T-helper 2 cell treated with Interferon-gamma antibody and Interleukin-4, amounts not matched to agents 100 ng/mL and 5 ng/mL, for 36 hours (primary cell): ENCODE measurements at regions not wholly inside any gene's neighbourhood (a gene's known extent, or its start where the extent isn't known, plus 50 kb on each side); places are given as distances from the start of the nearest gene placed in this dataset.

ENCODE experiments used
- intact Hi-C: fragments of 100-400 bp; cut with micrococcal nuclease; formaldehyde crosslinking; loops from one replicate; pipeline ENCODE4 v1.15.1; 2023

DNA sequence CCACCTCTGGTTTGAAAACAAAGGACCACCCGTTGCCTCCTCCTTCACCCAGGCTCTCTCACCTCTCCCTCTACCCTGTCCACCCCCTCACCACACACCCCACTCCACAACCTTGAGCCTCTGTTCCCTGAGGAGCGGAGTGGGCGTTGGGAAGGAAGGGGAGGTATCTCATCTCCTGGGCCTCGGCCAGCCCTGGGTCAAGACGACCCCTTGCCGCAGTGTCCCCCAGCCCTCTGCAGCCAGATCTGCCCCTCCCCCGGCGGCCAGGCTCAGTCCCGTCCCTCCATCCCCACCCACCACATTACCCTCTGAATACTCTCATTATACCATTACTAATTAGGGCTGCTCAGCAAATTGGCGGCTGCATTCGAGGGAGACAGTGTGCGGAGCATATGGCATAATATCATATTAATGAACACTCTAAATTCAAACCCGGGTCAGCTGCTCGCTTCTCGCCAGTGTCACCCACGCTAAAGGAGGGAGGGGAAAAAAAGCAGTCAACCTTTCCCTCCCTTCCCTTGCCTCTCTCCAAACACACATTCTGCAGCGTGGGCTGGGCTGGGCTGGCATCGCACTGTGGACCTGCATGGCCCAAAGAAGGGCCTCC lies 123.2 kb upstream of the LHX1 start:
- intact Hi-C loops, result no loop called here

GRCh38 chr17:36814958-36815357 lies 122.3 kb upstream of the LHX1 start:
- intact Hi-C loops, result no loop called here

GRCh38 chr17:36816214-36816906 lies 120.9 kb upstream of the LHX1 start:
- intact Hi-C loops, result no loop called here

DNA sequence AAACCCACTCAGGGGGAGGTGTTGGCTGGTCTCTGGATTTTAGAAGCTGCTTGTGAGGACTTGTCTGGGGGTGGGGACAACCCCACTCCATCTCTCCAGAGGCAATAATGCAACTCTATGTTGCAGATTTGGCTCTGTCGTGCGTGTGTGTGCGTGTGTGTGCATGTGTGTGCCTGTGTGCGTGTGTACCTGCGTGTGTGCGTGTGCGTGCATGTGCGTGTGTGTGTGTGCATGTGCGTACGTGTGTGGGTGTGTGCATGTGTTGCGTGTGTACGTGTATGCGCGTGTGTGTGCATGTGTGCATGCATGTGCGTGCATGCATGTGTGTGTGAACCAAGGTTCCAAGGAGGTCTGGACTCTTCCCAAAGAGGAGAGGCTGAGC lies 120.4 kb upstream of the LHX1 start:
- intact Hi-C loops, result no loop called here

- intact Hi-C loops, result no loop called here
These were observed 119.7 kb upstream of the LHX1 start for GRCh38 chr17:36817483-36818048.

- intact Hi-C loops, result no loop called here
These were observed 119.0 kb upstream of the LHX1 start for GRCh38 chr17:36818134-36818825.

- intact Hi-C loops, result no loop called here
These were observed 113.2 kb upstream of the LHX1 start for GRCh38 chr17:36823850-36824677.

GRCh38 chr17:36824678-36825101 lies 112.6 kb upstream of the LHX1 start:
- intact Hi-C loops, result no loop called here

GRCh38 chr17:36825113-36825512 lies 112.2 kb upstream of the LHX1 start:
- intact Hi-C loops, result no loop called here

DNA sequence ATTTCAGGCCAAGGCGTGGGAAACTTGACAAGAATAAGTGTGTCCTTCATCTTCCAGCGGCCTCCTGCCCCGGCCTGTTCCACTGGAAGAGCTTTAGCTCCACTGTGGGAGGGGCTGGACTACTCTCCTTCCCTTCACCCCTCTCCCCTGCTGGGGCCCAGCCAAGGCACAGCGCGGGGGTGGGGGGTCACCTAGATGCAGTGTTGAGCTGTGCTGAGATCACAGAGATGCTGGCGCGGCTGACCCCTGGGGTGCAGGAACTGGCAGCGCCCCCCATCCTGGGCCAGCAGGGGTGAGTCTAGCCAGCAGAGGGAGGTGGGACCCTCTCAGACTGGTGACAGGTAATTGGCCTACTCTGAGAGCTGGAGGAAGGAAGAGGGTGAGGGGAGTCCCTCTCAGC lies 111.8 kb upstream of the LHX1 start:
- intact Hi-C loops, result no loop called here

DNA sequence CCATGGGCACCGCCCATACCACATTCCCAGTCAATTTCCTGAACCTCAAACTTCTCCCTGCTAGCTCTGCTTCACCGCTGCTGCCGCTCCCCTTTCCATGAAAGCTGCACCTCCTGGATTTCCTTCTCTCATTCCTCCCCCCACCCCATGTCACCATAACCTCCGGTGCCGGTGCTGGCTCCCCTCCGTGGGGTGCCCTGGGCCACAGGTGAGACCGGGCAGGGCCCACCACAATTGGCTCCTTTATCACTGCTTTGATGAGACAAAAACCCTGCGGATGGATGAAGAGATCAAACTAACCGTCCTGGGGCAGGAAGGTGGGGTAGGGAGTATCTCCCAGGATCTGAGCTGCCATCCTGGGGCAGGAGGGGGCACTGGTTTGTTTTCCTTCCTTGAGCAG lies 111.3 kb upstream of the LHX1 start:
- intact Hi-C loops, result no loop called here

- intact Hi-C loops, result no loop called here
These were observed 110.2 kb upstream of the LHX1 start for GRCh38 chr17:36827081-36827480.

DNA sequence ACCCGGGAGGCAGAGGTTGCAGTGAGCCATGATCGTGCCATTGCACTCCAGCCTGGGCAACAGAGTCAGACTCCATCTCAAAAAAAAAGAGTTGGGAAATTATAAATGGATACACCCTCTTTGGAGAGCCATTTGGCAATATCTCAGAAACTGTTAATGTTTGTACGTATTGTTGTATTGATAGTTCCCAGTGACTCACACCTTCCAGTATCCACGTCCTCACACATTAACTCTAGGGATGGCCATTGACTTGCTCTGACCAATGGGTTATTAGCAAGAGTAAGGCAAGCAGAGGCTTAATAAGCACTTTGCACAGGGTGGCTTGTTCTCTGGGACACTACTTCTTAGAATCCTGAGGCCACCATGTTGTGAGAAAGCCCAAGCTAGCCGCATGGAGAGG lies 107.6 kb upstream of the LHX1 start:
- intact Hi-C loops, result no loop called here

- intact Hi-C loops, result no loop called here
These were observed 104.0 kb upstream of the LHX1 start for GRCh38 chr17:36833279-36833678.

DNA sequence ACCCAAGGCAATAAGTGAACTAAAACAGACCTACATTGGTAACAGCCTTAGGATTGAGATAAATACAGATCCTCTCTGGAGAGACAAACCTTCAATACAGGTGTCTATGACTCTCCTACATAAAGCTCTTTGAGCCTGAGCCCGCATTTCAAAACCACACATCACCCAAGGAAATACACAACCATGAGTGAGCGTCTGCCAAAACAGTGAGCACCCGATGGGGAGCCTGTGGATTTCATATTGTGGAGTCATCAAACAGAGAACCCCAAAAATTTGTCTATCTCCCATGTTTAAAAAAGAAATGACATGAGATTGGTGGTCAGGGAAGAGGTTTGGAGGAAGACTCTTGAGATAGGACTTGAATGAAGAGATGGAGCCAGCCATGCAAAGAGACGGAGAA lies 102.2 kb upstream of the LHX1 start:
- intact Hi-C loops, result no loop called here

DNA sequence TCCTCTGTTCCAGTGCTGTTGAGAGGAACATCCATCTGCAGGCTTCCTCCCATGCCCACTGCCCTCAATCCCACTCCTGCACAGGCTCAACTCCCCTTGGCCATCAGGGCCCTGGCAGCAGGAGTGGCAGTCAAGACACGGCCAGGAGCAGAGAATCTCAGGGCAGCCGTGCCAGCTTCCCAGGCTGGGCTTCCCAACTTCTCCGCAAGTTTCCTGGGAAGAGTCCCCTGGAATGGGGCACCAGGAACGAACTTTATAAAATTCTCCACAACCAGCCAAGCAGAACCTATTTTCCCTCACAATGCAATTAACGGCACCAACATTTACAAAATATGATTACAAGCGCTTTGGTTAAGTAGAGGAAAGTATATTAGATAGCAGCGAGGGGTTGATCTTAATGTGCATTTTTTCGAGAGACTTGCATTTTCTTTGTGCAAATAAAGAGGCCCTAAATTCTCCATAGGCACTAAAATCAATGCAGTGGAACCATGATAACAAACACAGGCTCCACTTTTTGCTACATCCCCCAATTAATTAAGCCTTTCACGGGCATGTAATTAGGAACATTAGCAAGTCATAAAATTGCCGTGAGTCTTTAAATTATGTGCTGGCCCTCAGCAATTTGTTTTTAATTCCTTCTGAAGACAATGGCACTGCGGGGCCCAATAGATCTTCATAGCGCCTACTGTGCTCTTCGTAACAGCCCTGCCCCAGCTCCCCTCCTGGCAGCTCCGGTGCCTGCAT lies 99.9 kb upstream of the LHX1 start:
- intact Hi-C loops, result no loop called here

GRCh38 chr17:36837939-36838272 lies 99.4 kb upstream of the LHX1 start:
- intact Hi-C loops, result no loop called here

- intact Hi-C loops, result no loop called here
These were observed 98.0 kb upstream of the LHX1 start for GRCh38 chr17:36839256-36839655.

DNA sequence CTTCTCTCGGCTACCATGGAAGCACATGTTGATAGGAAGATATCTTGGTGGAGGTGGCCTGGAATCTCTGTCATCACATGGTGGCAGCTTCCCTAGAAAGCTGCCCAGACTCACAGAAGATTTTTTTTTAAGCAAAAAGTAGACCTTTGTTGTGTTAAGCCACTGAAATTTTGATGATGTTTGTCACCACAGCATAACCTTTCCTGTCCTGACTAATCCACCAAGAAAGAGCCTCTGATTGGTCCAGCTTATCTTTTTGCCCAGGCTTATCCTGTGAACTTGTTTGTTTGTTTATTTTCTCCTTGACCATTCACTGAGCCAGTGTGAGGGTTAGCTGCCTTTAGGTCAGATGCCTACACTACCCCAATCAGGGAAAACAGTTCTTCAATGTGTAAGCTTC lies 96.5 kb upstream of the LHX1 start:
- intact Hi-C loops, result no loop called here

- intact Hi-C loops, result no loop called here
These were observed 95.0 kb upstream of the LHX1 start for GRCh38 chr17:36842231-36842819.
